HG03135 (cell line): ENCODE measurements at regions not wholly inside any gene's neighbourhood (a gene's known extent, or its start where the extent isn't known, plus 50 kb on each side); places are given as distances from the start of the nearest gene placed in this dataset.

Source experiments
- ATAC-seq: cut with Tn5 transposase; IDR thresholded peaks from one replicate; pipeline ENCODE4 v1.9.1; 2021; ENCODE audit warnings: mild to moderate bottlenecking, moderate library complexity; ENCODE audit not compliant: unreplicated experiment

- no peak for ATAC-seq
These were observed 143.4 kb downstream of the WNT5A start for GRCh38 chr3:55343486-55344357.

- ATAC-seq = no peak
These were observed 145.5 kb downstream of the WNT5A start for GRCh38 chr3:55341502-55342031.

- no peak for ATAC-seq
These were observed 147.3 kb downstream of the WNT5A start for GRCh38 chr3:55339819-55340218.

- ATAC-seq = no peak
These were observed 147.7 kb downstream of the WNT5A start for GRCh38 chr3:55339390-55339789.

- ATAC-seq = no peak
These were observed 149.4 kb downstream of the WNT5A start for GRCh38 chr3:55337641-55338180.

- no peak for ATAC-seq
These were observed 153.2 kb downstream of the WNT5A start for GRCh38 chr3:55333923-55334322.

- ATAC-seq = no peak
These were observed 154.1 kb downstream of the WNT5A start for GRCh38 chr3:55333046-55333445.

- no peak for ATAC-seq
These were observed 154.9 kb downstream of the WNT5A start for GRCh38 chr3:55332176-55332575.

GRCh38 chr3:55331524-55331923 is 155.6 kb downstream of the WNT5A start:
- ATAC-seq = no peak

- no peak for ATAC-seq
These were observed 156.3 kb downstream of the WNT5A start for GRCh38 chr3:55330756-55331155.

GRCh38 chr3:55330355-55330754 is 156.8 kb downstream of the WNT5A start:
- ATAC-seq = no peak

- ATAC-seq = no peak
These were observed 157.3 kb downstream of the WNT5A start for GRCh38 chr3:55329849-55330248.

GRCh38 chr3:55327131-55327920 is 159.8 kb downstream of the WNT5A start:
- ATAC-seq = no peak

- no peak for ATAC-seq
These were observed 164.5 kb downstream of the WNT5A start for GRCh38 chr3:55322638-55323037.

- ATAC-seq = no peak
These were observed 166.2 kb downstream of the WNT5A start for GRCh38 chr3:55320928-55321327.

- no peak for ATAC-seq
These were observed 171.7 kb downstream of the WNT5A start for GRCh38 chr3:55315396-55315795.

GRCh38 chr3:55313666-55314065 is 173.4 kb downstream of the WNT5A start:
- no peak for ATAC-seq

- ATAC-seq = no peak
These were observed 177.8 kb downstream of the WNT5A start for GRCh38 chr3:55309336-55309735.

GRCh38 chr3:55307622-55308021 is 179.5 kb downstream of the WNT5A start:
- no peak for ATAC-seq

GRCh38 chr3:55305696-55306485 is 181.2 kb downstream of the WNT5A start:
- no peak for ATAC-seq

GRCh38 chr3:55300701-55301100 is 186.4 kb downstream of the WNT5A start:
- ATAC-seq = no peak
